WI38 (cell line): ENCODE measurements at regions not wholly inside any gene's neighbourhood (a gene's known extent, or its start where the extent isn't known, plus 50 kb on each side); places are given as distances from the start of the nearest gene placed in this dataset.

Experiments used
- H3K4me3 ChIP-seq: 2 replicates; pipeline ENCODE4 v1.5.1; 2011; ENCODE audit warnings: low read depth, mild to moderate bottlenecking, control low read depth, low read length
- TF ChIP-seq, protein P1 (sequence below): IDR thresholded peaks from 2 replicates; pipeline ENCODE4 v1.5.1; 2012; ENCODE audit warnings: low read depth, mild to moderate bottlenecking, control low read depth, low read length

DNA sequence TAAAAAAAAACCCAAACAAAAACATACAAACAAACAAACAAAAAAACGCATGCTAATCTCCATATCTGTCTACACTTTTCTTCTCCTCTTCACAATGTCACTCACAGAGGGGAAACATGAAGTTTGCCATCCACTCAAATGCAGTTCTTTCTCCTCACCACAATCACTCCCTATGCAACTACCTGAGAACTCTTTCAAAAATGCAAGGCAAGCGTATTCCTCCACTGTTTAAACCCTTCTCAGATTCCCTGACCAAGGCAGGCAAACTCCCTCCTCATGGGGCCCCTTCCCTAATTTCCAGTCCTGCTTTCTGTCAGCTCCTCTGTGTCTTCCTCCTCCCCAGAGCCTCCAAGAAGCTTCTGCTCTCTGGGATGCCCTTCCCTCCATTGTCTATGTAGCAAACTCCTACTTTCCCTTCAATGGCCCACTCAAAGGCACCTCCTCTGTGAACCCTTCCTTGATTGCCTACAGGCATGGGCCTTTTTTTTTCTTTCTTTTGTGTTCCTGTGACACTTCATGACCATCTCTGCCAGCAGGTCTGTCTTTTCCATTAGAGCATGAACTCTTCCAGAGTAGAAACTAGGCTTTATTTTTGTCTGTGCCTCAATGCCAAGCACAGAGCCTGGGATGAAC lies 143.8 kb upstream of the SLC1A4 start:
- no peak overlapping the region for H3K4me3 ChIP-seq
- TF ChIP-seq, protein P1, sequence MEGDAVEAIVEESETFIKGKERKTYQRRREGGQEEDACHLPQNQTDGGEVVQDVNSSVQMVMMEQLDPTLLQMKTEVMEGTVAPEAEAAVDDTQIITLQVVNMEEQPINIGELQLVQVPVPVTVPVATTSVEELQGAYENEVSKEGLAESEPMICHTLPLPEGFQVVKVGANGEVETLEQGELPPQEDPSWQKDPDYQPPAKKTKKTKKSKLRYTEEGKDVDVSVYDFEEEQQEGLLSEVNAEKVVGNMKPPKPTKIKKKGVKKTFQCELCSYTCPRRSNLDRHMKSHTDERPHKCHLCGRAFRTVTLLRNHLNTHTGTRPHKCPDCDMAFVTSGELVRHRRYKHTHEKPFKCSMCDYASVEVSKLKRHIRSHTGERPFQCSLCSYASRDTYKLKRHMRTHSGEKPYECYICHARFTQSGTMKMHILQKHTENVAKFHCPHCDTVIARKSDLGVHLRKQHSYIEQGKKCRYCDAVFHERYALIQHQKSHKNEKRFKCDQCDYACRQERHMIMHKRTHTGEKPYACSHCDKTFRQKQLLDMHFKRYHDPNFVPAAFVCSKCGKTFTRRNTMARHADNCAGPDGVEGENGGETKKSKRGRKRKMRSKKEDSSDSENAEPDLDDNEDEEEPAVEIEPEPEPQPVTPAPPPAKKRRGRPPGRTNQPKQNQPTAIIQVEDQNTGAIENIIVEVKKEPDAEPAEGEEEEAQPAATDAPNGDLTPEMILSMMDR, result no peak

DNA sequence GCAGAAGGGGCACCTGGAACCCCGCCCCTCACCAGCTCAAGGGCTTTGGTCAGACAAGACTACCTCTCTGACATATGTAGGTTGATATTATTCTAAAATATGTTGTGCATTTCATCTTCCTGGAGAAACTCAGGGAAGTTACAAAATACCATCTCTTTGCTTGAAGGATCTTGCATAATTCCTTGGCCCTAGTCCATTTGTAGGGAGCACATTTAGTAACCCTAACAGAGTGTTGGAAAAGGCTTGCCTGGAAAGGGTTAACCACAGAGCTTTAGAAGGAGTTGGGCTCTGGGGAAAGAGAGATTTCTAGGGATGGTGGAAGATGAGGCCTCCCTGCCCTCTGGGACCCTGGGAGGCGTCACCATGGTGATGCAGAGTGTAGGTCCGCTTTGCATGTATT lies 143.0 kb upstream of the SLC1A4 start:
- TF ChIP-seq, protein P1, result no peak
- H3K4me3 ChIP-seq, result no peak overlapping the region

- H3K4me3 ChIP-seq, result no peak overlapping the region
- TF ChIP-seq, protein P1, result no peak
These were observed 141.3 kb upstream of the SLC1A4 start for GRCh38 chr2:64847930-64848329.

- TF ChIP-seq, protein P1, result no peak
- no peak overlapping the region for H3K4me3 ChIP-seq
These were observed 140.8 kb upstream of the SLC1A4 start for GRCh38 chr2:64848363-64848762.

GRCh38 chr2:64848945-64849344 lies 140.3 kb upstream of the SLC1A4 start:
- TF ChIP-seq, protein P1, result no peak
- H3K4me3 ChIP-seq, result no peak overlapping the region

DNA sequence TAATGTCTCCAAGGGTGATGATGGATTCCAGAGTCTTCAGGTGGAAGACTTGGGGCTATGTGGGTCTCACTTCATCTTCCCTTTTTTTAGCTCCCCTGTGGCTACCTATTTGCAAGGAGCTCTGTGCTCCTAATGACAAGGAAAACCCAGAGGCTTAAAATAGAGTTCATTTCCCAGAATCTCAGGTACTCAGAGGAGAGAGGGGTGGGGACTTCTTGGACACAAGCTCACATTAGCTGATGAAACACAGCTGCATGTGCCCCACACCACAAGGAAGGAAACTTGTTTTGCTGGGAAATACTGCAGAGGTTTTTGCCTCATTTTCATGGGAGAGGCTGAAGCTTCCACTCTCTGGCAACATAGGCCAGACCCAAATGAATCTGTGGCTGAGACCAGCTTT lies 138.6 kb upstream of the SLC1A4 start:
- TF ChIP-seq, protein P1, result no peak
- H3K4me3 ChIP-seq, result no peak overlapping the region

GRCh38 chr2:64852771-64853241 lies 136.4 kb upstream of the SLC1A4 start:
- TF ChIP-seq, protein P1, result no peak
- H3K4me3 ChIP-seq, result no peak overlapping the region
